Natural killer cell (primary cell): ENCODE measurements at regions not wholly inside any gene's neighbourhood (a gene's known extent, or its start where the extent isn't known, plus 50 kb on each side); places are given as distances from the start of the nearest gene placed in this dataset.

Source experiments
- ATAC-seq, 3 donors: fragments of 150-1000 bp in 2 of 3; fragments of 200-7000 bp in 1 of 3; cut with Tn5 transposase; 1 replicate in 1 of 3; 2 replicates in 2 of 3; pipeline ENCODE4 v1.10.0; 2021; ENCODE audit warnings: mild to moderate bottlenecking in 2 of 3, moderate library complexity in 2 of 3
- DNase-seq, 2 donors: peaks; one replicate each; pipeline versions ENCODE4 v3.0.0 to v3.0.0-alpha.2; 2013 to 2021; ENCODE audit warnings: mixed read lengths in 1 of 2
- H3K27ac ChIP-seq: one replicate; pipeline ENCODE4 v1.5.1; 2013; ENCODE audit warnings: mild to moderate bottlenecking, low read length
- H3K27me3 ChIP-seq: one replicate; pipeline ENCODE4 v1.6.1; 2013; ENCODE audit warnings: low read length; ENCODE audit not compliant: control insufficient read depth, insufficient read depth
- H3K36me3 ChIP-seq: one replicate; pipeline ENCODE4 v1.6.1; 2013; ENCODE audit warnings: low read length; ENCODE audit not compliant: control insufficient read depth, insufficient read depth
- H3K4me1 ChIP-seq: one replicate; pipeline ENCODE4 v1.6.1; 2013; ENCODE audit warnings: low read length; ENCODE audit not compliant: control insufficient read depth, insufficient read depth
- H3K4me3 ChIP-seq: one replicate; pipeline ENCODE4 v1.5.1; 2013; ENCODE audit warnings: low read length
- H3K9me3 ChIP-seq: one replicate; pipeline ENCODE4 v1.6.1; 2013; ENCODE audit warnings: low read length; ENCODE audit not compliant: control insufficient read depth, insufficient read depth
- H3K27ac Mint-ChIP-seq, 2 donors: one replicate each; pipeline ENCODE4 v1.8.0; 2022; ENCODE audit warnings: mild to moderate bottlenecking in 2 of 2, mixed read lengths in 2 of 2, moderate library complexity in 1 of 2
- H3K27me3 Mint-ChIP-seq, 2 donors: one replicate each; pipeline ENCODE4 v1.8.0; 2022; ENCODE audit warnings: low read depth in 2 of 2, mixed read lengths in 2 of 2
- H3K36me3 Mint-ChIP-seq: one replicate; pipeline ENCODE4 v1.8.0; 2022; ENCODE audit warnings: mixed read lengths
- H3K4me1 Mint-ChIP-seq, 2 donors: one replicate each; pipeline ENCODE4 v1.8.0; 2022; ENCODE audit warnings: mixed read lengths in 2 of 2
- H3K4me3 Mint-ChIP-seq: one replicate; pipeline ENCODE4 v1.8.0; 2022; ENCODE audit warnings: mild to moderate bottlenecking, moderate library complexity, mixed read lengths
- H3K9me3 Mint-ChIP-seq, 2 donors: one replicate each; pipeline ENCODE4 v1.8.0; 2022; ENCODE audit warnings: mixed read lengths in 2 of 2
- WGBS: methylation state at CpG from one replicate; pipeline ENCODE4 v1.1.7; 2013; ENCODE audit warnings: missing lambda C conversion rate; ENCODE audit not compliant: insufficient coverage; 5-methylcytosine and 5-hydroxymethylcytosine counted together
- intact Hi-C: fragments of 100-400 bp; cut with micrococcal nuclease; formaldehyde crosslinking; loops from one replicate; pipeline ENCODE4 v1.14.2; 2022
- TF ChIP-seq, protein P1 (sequence below): fragments of 200-600 bp; IDR thresholded peaks from one replicate; pipeline ENCODE4 v1.8.0; 2022; ENCODE audit warnings: antibody characterized with exemption

DNA sequence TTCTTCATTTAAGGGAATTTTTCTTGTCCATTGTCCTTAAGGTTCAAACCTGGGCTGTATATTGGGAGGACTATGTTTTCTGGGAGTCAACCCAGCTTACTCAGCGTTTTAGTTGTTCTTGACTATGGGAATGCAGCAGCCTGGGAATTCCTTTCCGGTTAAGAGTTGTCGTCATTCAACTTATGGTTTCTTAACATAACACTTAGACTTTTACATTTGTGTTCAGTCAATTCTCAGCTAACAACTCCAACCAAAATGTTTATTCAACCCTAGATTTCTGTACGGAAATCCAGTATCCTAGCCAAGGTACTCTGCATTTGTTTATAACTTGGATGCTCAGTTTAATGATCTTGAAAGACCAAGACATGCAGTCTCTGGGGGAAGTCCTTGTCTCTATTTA is 960.9 kb downstream of the CBLN2 start:
- H3K9me3 Mint-ChIP-seq, result peaks cover 2 to 8% of the 10 kb centered on the region in 2 donors
- no peak for ATAC-seq

DNA sequence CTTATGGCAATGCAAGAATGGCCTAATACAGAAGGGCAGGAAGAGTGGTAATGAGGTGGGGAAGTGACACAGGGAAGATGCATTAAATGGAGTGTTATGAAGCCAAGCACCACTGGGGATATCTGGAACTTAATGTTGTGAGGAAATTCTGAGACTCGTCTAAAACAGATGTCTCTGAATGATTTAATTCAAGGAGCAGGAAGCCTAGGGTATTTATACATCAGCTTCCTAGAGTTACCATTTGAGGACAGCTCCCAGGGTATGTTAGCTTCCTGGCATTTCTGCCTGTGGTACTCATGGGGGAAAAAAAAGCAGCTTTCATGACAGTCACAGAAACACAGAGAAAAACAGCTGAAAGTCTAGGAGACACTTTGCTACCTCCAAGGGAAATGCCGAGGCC is 989.5 kb downstream of the CBLN2 start:
- no peak overlapping the region for H3K27ac ChIP-seq
- H3K27ac Mint-ChIP-seq, result no peak overlapping the region
- no peaks in the 10 kb centered on the region for H3K4me1 ChIP-seq
- peaks cover 8% of the 10 kb centered on the region for H3K9me3 ChIP-seq
- ATAC-seq (no peak), DNase-seq (no peak)
- peaks cover 8 to 11% of the 10 kb centered on the region in 2 donors for H3K9me3 Mint-ChIP-seq
- no peaks in the 10 kb centered on the region for H3K36me3 Mint-ChIP-seq
- intact Hi-C loops, result no loop called here
- 88% methylated on average over 2 of the region's 2 CpGs for WGBS
- TF ChIP-seq, protein P1, sequence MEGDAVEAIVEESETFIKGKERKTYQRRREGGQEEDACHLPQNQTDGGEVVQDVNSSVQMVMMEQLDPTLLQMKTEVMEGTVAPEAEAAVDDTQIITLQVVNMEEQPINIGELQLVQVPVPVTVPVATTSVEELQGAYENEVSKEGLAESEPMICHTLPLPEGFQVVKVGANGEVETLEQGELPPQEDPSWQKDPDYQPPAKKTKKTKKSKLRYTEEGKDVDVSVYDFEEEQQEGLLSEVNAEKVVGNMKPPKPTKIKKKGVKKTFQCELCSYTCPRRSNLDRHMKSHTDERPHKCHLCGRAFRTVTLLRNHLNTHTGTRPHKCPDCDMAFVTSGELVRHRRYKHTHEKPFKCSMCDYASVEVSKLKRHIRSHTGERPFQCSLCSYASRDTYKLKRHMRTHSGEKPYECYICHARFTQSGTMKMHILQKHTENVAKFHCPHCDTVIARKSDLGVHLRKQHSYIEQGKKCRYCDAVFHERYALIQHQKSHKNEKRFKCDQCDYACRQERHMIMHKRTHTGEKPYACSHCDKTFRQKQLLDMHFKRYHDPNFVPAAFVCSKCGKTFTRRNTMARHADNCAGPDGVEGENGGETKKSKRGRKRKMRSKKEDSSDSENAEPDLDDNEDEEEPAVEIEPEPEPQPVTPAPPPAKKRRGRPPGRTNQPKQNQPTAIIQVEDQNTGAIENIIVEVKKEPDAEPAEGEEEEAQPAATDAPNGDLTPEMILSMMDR, result no peak
- H3K36me3 ChIP-seq, result no peaks in the 10 kb centered on the region
- H3K27me3 ChIP-seq, result no peaks in the 10 kb centered on the region
- no peaks in the 10 kb centered on the region for H3K4me1 Mint-ChIP-seq
- no peaks in the 10 kb centered on the region for H3K27me3 Mint-ChIP-seq
- no peak overlapping the region for H3K4me3 Mint-ChIP-seq
- H3K4me3 ChIP-seq, result no peak overlapping the region

More for the DNA sequence above, 960.9 kb downstream of the CBLN2 start:
- Mint-ChIP-seq H3K4me1 (no peaks in the 10 kb centered on the region), H3K36me3 (peaks cover 4% of the 10 kb centered on the region), H3K27me3 (no peaks in the 10 kb centered on the region), H3K27ac (no peak overlapping the region), H3K4me3 (no peak overlapping the region)
- TF ChIP-seq, protein P1, result no peak
- intact Hi-C loops, result no loop called here
- no peaks in the 10 kb centered on the region for H3K9me3 ChIP-seq
- H3K4me1 ChIP-seq, result no peaks in the 10 kb centered on the region
- no peak overlapping the region for H3K27ac ChIP-seq
- no peak overlapping the region for H3K4me3 ChIP-seq
- 92% methylated on average over 4 of the region's 4 CpGs for WGBS
- H3K36me3 ChIP-seq, result no peaks in the 10 kb centered on the region
- DNase-seq, result no peak
- no peaks in the 10 kb centered on the region for H3K27me3 ChIP-seq

DNA sequence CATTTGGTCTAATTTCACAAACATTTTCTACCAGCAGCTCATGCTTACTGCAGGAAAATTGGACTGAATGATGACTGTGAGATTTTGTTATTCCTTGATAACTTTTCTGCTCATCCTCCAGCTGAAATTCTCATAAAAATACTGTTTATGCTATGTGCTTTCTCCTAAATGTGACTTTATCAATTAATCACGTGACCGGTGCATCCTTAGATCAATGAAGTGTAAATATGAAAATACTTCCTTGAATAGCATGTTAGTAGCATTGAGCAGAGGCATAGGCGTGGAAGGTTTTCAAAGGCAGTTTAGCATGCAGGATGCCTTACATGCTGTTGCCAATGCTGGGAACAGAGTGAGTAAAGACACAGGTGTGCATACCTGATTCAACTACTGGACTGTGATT is 1002.5 kb downstream of the CBLN2 start:
- TF ChIP-seq, protein P1, result no peak
- Histone ChIP-seq H3K36me3 (no peaks in the 10 kb centered on the region), H3K4me3 (no peak overlapping the region), H3K9me3 (peaks cover 3% of the 10 kb centered on the region), H3K27ac (no peak overlapping the region), H3K4me1 (no peaks in the 10 kb centered on the region), H3K27me3 (no peaks in the 10 kb centered on the region)
- intact Hi-C loops, result no loop called here
- 79% methylated on average over 3 of the region's 3 CpGs for WGBS
- Mint-ChIP-seq H3K4me1 (no peaks in the 10 kb centered on the region), H3K9me3 (peaks cover 8 to 23% of the 10 kb centered on the region in 2 donors), H3K4me3 (no peak overlapping the region), H3K36me3 (no peaks in the 10 kb centered on the region), H3K27me3 (no peaks in the 10 kb centered on the region), H3K27ac (no peak overlapping the region)
- ATAC-seq (no peak), DNase-seq (no peak)

DNA sequence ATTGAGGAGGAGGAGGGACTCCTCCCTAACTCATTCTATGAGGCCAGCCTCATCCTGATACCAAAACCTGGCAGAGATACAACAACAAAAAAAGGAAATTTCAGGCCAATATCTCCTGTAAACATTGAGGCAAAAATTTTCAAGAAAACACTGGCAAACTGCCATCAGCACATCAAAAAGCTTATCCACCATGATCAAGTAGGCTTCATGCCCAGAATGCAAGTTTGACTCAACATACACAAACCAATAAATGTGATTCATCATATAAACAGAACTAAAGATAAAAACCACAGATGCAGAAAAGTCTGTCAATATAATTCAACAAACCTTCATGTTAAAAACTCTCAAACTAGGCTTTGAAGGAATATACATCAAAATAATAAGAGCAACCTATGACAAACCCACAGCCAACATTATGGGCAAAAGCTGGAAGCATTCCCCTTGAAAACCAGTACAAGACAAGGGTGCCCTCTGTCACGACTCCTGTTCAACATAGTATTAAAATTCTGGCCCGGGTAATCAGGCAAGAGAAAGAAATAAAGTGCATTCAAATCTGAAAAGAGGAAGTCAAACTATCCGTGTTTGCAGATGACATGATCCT is 1014.3 kb downstream of the CBLN2 start:
- 54% methylated on average over 3 of the region's 3 CpGs for WGBS
- intact Hi-C loops, result no loop called here
- Histone ChIP-seq H3K4me3 (no peak overlapping the region), H3K27me3 (no peaks in the 10 kb centered on the region), H3K4me1 (no peaks in the 10 kb centered on the region), H3K9me3 (no peaks in the 10 kb centered on the region), H3K27ac (no peak overlapping the region), H3K36me3 (no peaks in the 10 kb centered on the region)
- H3K27me3 Mint-ChIP-seq, result no peaks in the 10 kb centered on the region
- H3K36me3 Mint-ChIP-seq, result no peaks in the 10 kb centered on the region
- no peak overlapping the region for H3K4me3 Mint-ChIP-seq
- DNase-seq, result no peak
- TF ChIP-seq, protein P1, result no peak
- no peak overlapping the region for H3K27ac Mint-ChIP-seq
- peaks cover 8 to 14% of the 10 kb centered on the region in 2 donors for H3K9me3 Mint-ChIP-seq
- no peaks in the 10 kb centered on the region for H3K4me1 Mint-ChIP-seq
- ATAC-seq, result no peak
